H1 (cell line): ENCODE measurements at regions not wholly inside any gene's neighbourhood (a gene's known extent, or its start where the extent isn't known, plus 50 kb on each side); places are given as distances from the start of the nearest gene placed in this dataset.

Experiments used
- ASH2L ChIP-seq: fragments of 200-600, 300-600 bp; sonication (generic); IDR thresholded peaks from one replicate; pipeline ENCODE4 v1.7.1; 2017; ENCODE audit warnings: low read length
- CTCF ChIP-seq, 3 experiments: IDR thresholded peaks; 1 replicate in 2 of 3; 2 replicates in 1 of 3; pipeline versions ENCODE4 v1.5.1 to v1.6.1; 2011; ENCODE audit warnings: low read length in 3 of 3, mild to moderate bottlenecking in 3 of 3, inconsistent platforms in 2 of 3, low read depth in 1 of 3, moderate library complexity in 1 of 3; ENCODE audit not compliant: insufficient read depth in 1 of 3; ENCODE audit errors: control extremely low read depth in 1 of 3
- E2F6 ChIP-seq: IDR thresholded peaks from 2 replicates; pipeline ENCODE4 v1.6.1; 2012; ENCODE audit warnings: inconsistent platforms
- EP300 ChIP-seq, 2 experiments: IDR thresholded peaks; 1 replicate in 1 of 2; 2 replicates in 1 of 2; pipeline ENCODE4 v1.6.1; 2011 to 2012; ENCODE audit warnings: low read depth in 2 of 2, low read length in 2 of 2, mild to moderate bottlenecking in 2 of 2, borderline replicate concordance in 1 of 2, inconsistent platforms in 1 of 2, moderate library complexity in 1 of 2
- EZH2 ChIP-seq: fragments of 200-600 bp; sonication (generic); IDR thresholded peaks from 2 replicates; pipeline ENCODE4 v1.7.1; 2012; ENCODE audit warnings: low read depth, mild to moderate bottlenecking, moderate library complexity, low read length, inconsistent platforms; ENCODE audit not compliant: severe bottlenecking
- JUN ChIP-seq: IDR thresholded peaks from 2 replicates; pipeline ENCODE4 v1.6.1; 2011; ENCODE audit warnings: low read depth, mild to moderate bottlenecking, improper control_type of control experiment, low read length
- JUND ChIP-seq: IDR thresholded peaks from 2 replicates; pipeline ENCODE4 v1.6.1; 2011; ENCODE audit warnings: mild to moderate bottlenecking, improper control_type of control experiment, low read length
- MAX ChIP-seq: IDR thresholded peaks from 2 replicates; pipeline ENCODE4 v1.6.1; 2012; ENCODE audit warnings: inconsistent platforms
- POLR2A ChIP-seq, 2 experiments: IDR thresholded peaks; 1 replicate in 1 of 2; 2 replicates in 1 of 2; pipeline ENCODE4 v1.6.1; 2011; ENCODE audit warnings: low read depth in 2 of 2, low read length in 2 of 2, mild to moderate bottlenecking in 2 of 2; ENCODE audit errors: control extremely low read depth in 1 of 2
- POLR2AphosphoS5 ChIP-seq: IDR thresholded peaks from 2 replicates; pipeline ENCODE4 v1.6.1; 2011; ENCODE audit warnings: low read depth, low read length
- SP2 ChIP-seq: IDR thresholded peaks from 2 replicates; pipeline ENCODE4 v1.6.1; 2012; ENCODE audit warnings: mild to moderate bottlenecking, low read length, inconsistent platforms
- SRF ChIP-seq: IDR thresholded peaks from 2 replicates; pipeline ENCODE4 v1.6.1; 2011; ENCODE audit warnings: mild to moderate bottlenecking, low read depth, low read length, moderate library complexity
- TEAD4 ChIP-seq: IDR thresholded peaks from 2 replicates; pipeline ENCODE4 v1.6.1; 2012; ENCODE audit warnings: low read depth, low read length, inconsistent platforms, mixed read lengths
- USF2 ChIP-seq: IDR thresholded peaks from 2 replicates; pipeline ENCODE4 v1.6.1; 2011; ENCODE audit warnings: low read length, improper control_type of control experiment

- TF ChIP-seq POLR2AphosphoS5 (no peak), CTCF (IDR thresholded peaks at IDR 0.05; ENCODE audit: control extremely low read depth in 1 of 3, insufficient read depth in 1 of 3, low read depth in 1 of 3, low read length in 3 of 3) (no peak), ASH2L (no peak), POLR2A (IDR thresholded peaks at IDR 0.05; ENCODE audit: control extremely low read depth in 1 of 2, low read depth in 2 of 2, low read length in 2 of 2) (no peak), MAX (no peak), TEAD4 (no peak), EZH2 (no peak), E2F6 (no peak), SP2 (no peak), JUND (no peak), USF2 (no peak), SRF (no peak), JUN (no peak), EP300 (IDR thresholded peaks at IDR 0.05; ENCODE audit: borderline replicate concordance in 1 of 2, low read depth in 2 of 2, low read length in 2 of 2) (no peak)
Measured at GRCh38 chr4:81314897-81315470, 100.0 kb upstream of the PRKG2 start.
